OCI-LY3 (cell line): ENCODE measurements at regions not wholly inside any gene's neighbourhood (a gene's known extent, or its start where the extent isn't known, plus 50 kb on each side); places are given as distances from the start of the nearest gene placed in this dataset.

Experiments
- H2AFZ ChIP-seq: fragments of 200-600, 300-600 bp; shearing (Covaris generic); 2 replicates; pipeline ENCODE4 v1.6.0; 2014; ENCODE audit warnings: antibody characterized with exemption, low read depth, low read length
- H3K27ac ChIP-seq: fragments of 200-600, 300-600 bp; sonication (generic); 2 replicates; pipeline ENCODE4 v1.5.1; 2014; ENCODE audit warnings: mild to moderate bottlenecking, low read length, moderate library complexity, mixed read lengths
- H3K27me3 ChIP-seq: fragments of 200-600, 300-600 bp; sonication (generic); 2 replicates; pipeline ENCODE4 v1.6.1; 2014; ENCODE audit warnings: low read depth, low read length, mixed read lengths
- H3K36me3 ChIP-seq: fragments of 200-600, 300-600 bp; sonication (generic); replicated peaks from 2 replicates; pipeline ENCODE3; 2014; ENCODE audit warnings: low read depth, low read length, mixed read lengths
- H3K4me1 ChIP-seq: fragments of 300-600, 200-600 bp; sonication (generic); 2 replicates; pipeline ENCODE4 v1.6.1; 2014; ENCODE audit warnings: low read length, mixed read lengths
- H3K4me2 ChIP-seq: fragments of 200-600, 300-600 bp; sonication (generic); 2 replicates; pipeline ENCODE4 v1.6.1; 2014; ENCODE audit warnings: low read length, mixed read lengths
- H3K4me3 ChIP-seq: fragments of 300-600, 200-600 bp; sonication (generic); 2 replicates; pipeline ENCODE4 v1.5.1; 2014; ENCODE audit warnings: antibody characterized with exemption, mild to moderate bottlenecking, low read length, moderate library complexity
- H3K79me2 ChIP-seq: fragments of 300-600, 200-600 bp; shearing (Covaris generic); 2 replicates; pipeline ENCODE4 v1.6.1; 2014; ENCODE audit warnings: mild to moderate bottlenecking, low read length, mixed read lengths
- H3K9ac ChIP-seq: fragments of 300-600, 200-600 bp; shearing (Covaris generic); 2 replicates; pipeline ENCODE4 v1.6.0; 2014; ENCODE audit warnings: mild to moderate bottlenecking, low read length, moderate library complexity
- H3K9me3 ChIP-seq: fragments of 200-600, 300-600 bp; shearing (Covaris generic); 2 replicates; pipeline ENCODE4 v1.6.1; 2014; ENCODE audit warnings: low read length, mixed read lengths; ENCODE audit not compliant: insufficient read depth
- H4K20me1 ChIP-seq: fragments of 200-600, 300-600 bp; sonication (generic); 2 replicates; pipeline ENCODE4 v1.6.1; 2016; ENCODE audit warnings: low read length, mixed read lengths; ENCODE audit not compliant: insufficient read depth
- CTCF ChIP-seq: fragments of 200-600, 300-600 bp; sonication (generic); IDR thresholded peaks from 2 replicates; pipeline ENCODE4 v1.5.1; 2014; ENCODE audit warnings: antibody characterized with exemption, low read length, low read depth
- EZH2phosphoT487 ChIP-seq: fragments of 200-600 bp; shearing (Covaris generic); IDR thresholded peaks from 2 replicates; pipeline ENCODE4 v1.6.1; 2018; ENCODE audit warnings: antibody characterized with exemption, mixed run types, low read depth

- Histone ChIP-seq H4K20me1 (no peaks in the 10 kb centered on the region), H3K4me1 (peaks cover 28% of the 10 kb centered on the region), H3K27ac (no peak overlapping the region), H3K36me3 (no peaks in the 10 kb centered on the region), H3K4me3 (no peak overlapping the region), H3K27me3 (peaks cover 28% of the 10 kb centered on the region), H3K9me3 (no peaks in the 10 kb centered on the region), H3K79me2 (no peaks in the 10 kb centered on the region), H3K4me2 (no peak overlapping the region), H3K9ac (no peak overlapping the region), H2AFZ (no peak overlapping the region)
- no peak for TF ChIP-seq EZH2phosphoT487
These were observed 220.3 kb downstream of the C1D start for GRCh38 chr2:67842375-67842959.

GRCh38 chr2:67844024-67844540 lies 218.7 kb downstream of the C1D start:
- no peaks in the 10 kb centered on the region for H4K20me1 ChIP-seq
- H3K4me3 ChIP-seq: no peak overlapping the region
- no peaks in the 10 kb centered on the region for H3K36me3 ChIP-seq
- peaks cover 17% of the 10 kb centered on the region for H3K4me1 ChIP-seq
- H3K27me3 ChIP-seq: peaks cover 28% of the 10 kb centered on the region
- no peak for TF ChIP-seq EZH2phosphoT487
- no peak for TF ChIP-seq CTCF
- no peaks in the 10 kb centered on the region for H3K9me3 ChIP-seq
- no peak overlapping the region for H2AFZ ChIP-seq
- H3K27ac ChIP-seq: no peak overlapping the region
- no peak overlapping the region for H3K9ac ChIP-seq
- no peaks in the 10 kb centered on the region for H3K79me2 ChIP-seq
- no peak overlapping the region for H3K4me2 ChIP-seq

GRCh38 chr2:67845621-67846369 lies 217.0 kb downstream of the C1D start:
- Histone ChIP-seq H3K79me2 (no peaks in the 10 kb centered on the region), H2AFZ (peak overlapping the region; percentile 86), H3K9ac (no peak overlapping the region), H3K36me3 (no peaks in the 10 kb centered on the region), H3K27ac (no peak overlapping the region), H4K20me1 (no peaks in the 10 kb centered on the region), H3K9me3 (no peaks in the 10 kb centered on the region), H3K4me2 (peak overlapping the region; percentile 59), H3K4me1 (peaks cover under 1% of the 10 kb centered on the region; the same call in 1 of the 2 replicates), H3K27me3 (peaks cover 28% of the 10 kb centered on the region), H3K4me3 (0 out of 2 replicates have a peak overlapping the region, but pooled peaks have one; percentile 17)
- TF ChIP-seq CTCF (no peak), EZH2phosphoT487 (no peak)

- H3K9ac ChIP-seq: no peak overlapping the region
- no peaks in the 10 kb centered on the region for H4K20me1 ChIP-seq
- H3K79me2 ChIP-seq: no peaks in the 10 kb centered on the region
- H3K4me2 ChIP-seq: peak overlapping the region; percentile 59
- H3K4me1 ChIP-seq: no peaks in the 10 kb centered on the region
- peaks cover 28% of the 10 kb centered on the region for H3K27me3 ChIP-seq
- no peaks in the 10 kb centered on the region for H3K9me3 ChIP-seq
- TF ChIP-seq EZH2phosphoT487: no peak
- TF ChIP-seq CTCF: peak; percentile 74
- H3K27ac ChIP-seq: no peak overlapping the region
- H2AFZ ChIP-seq: peak overlapping the region; percentile 86
- 0 out of 2 replicates have a peak overlapping the region, but pooled peaks have one; percentile 17 for H3K4me3 ChIP-seq
- no peaks in the 10 kb centered on the region for H3K36me3 ChIP-seq
These were observed 216.3 kb downstream of the C1D start for GRCh38 chr2:67846370-67847070.
